SK-N-SH (cell line): ENCODE measurements at regions not wholly inside any gene's neighbourhood (a gene's known extent, or its start where the extent isn't known, plus 50 kb on each side); places are given as distances from the start of the nearest gene placed in this dataset.

Experiments used
- CTCF ChIA-PET: fragments of 300-600, 350-600 bp; formaldehyde crosslinking; extraction: SDS; loops from one replicate; lab custom pipeline; 2021; lab: Yijun Ruan, JAX
- POLR2A ChIA-PET: fragments of 350-600 bp; sonication (Branson Sonifier 250); formaldehyde crosslinking; extraction: SDS; loops from one replicate; lab custom pipeline; 2020; ENCODE audit warnings: antibody characterized with exemption, inconsistent platforms; lab: Yijun Ruan, JAX
- DNase-seq: peaks from one replicate; pipeline ENCODE4 v3.0.0; 2012
- H2AFZ ChIP-seq: fragments of 200-600 bp; sonication (generic); 2 replicates; pipeline ENCODE4 v1.8.1; 2016; ENCODE audit warnings: antibody characterized with exemption, mild to moderate bottlenecking, low read depth
- H3F3A ChIP-seq: fragments of 200-600 bp; sonication (generic); replicated peaks from 2 replicates; pipeline ENCODE3; 2016; ENCODE audit warnings: antibody characterized with exemption, mild to moderate bottlenecking; ENCODE audit not compliant: insufficient read depth
- H3K27ac ChIP-seq, 2 experiments: fragments of 200-500 bp in 1 of 2; fragments of 200-600 bp in 1 of 2; sonication (Bioruptor generic) in 1 of 2; sonication (generic), shearing (Covaris generic) in 1 of 2; 2 replicates each; pipeline versions ENCODE4 v1.5.1 to v1.6.1; 2014 to 2016; ENCODE audit warnings: low read depth in 2 of 2, inconsistent platforms in 1 of 2, low read length in 1 of 2, mild to moderate bottlenecking in 1 of 2, mixed read lengths in 1 of 2
- H3K27me3 ChIP-seq: fragments of 200-600 bp; sonication (generic), shearing (Covaris generic); 2 replicates; pipeline ENCODE4 v1.6.1; 2016; ENCODE audit warnings: mixed run types; ENCODE audit not compliant: insufficient read depth
- H3K36me3 ChIP-seq, 2 experiments: fragments of 200-500 bp in 1 of 2; fragments of 200-600 bp in 1 of 2; sonication (Bioruptor generic) in 1 of 2; sonication (generic) in 1 of 2; replicated peaks in 1 of 2; 2 replicates each; pipeline versions ENCODE3 to v1.5.1; 2014 to 2016; ENCODE audit warnings: low read length in 1 of 2, mild to moderate bottlenecking in 1 of 2; ENCODE audit not compliant: insufficient read depth in 2 of 2, control insufficient read depth in 1 of 2
- H3K4me1 ChIP-seq, 2 experiments: fragments of 200-500 bp in 1 of 2; fragments of 200-600 bp in 1 of 2; sonication (Bioruptor generic) in 1 of 2; sonication (generic), shearing (Covaris generic) in 1 of 2; 2 replicates each; pipeline versions ENCODE4 v1.5.1 to v1.6.1; 2014 to 2016; ENCODE audit warnings: low read depth in 1 of 2, low read length in 1 of 2, mixed run types in 1 of 2; ENCODE audit not compliant: insufficient read depth in 2 of 2, control insufficient read depth in 1 of 2
- H3K4me2 ChIP-seq: fragments of 200-600 bp; sonication (generic), shearing (Covaris generic); 2 replicates; pipeline ENCODE4 v1.6.1; 2017; ENCODE audit warnings: mixed run types
- H3K4me3 ChIP-seq, 2 experiments: fragments of 200-500 bp in 1 of 2; fragments of 200-600 bp in 1 of 2; sonication (Bioruptor generic) in 1 of 2; sonication (generic), shearing (Covaris generic) in 1 of 2; 2 replicates each; pipeline versions ENCODE4 v1.5.1 to v1.8.1; 2014 to 2016; ENCODE audit warnings: low read depth in 2 of 2, inconsistent platforms in 1 of 2, low read length in 1 of 2, mild to moderate bottlenecking in 1 of 2, mixed read lengths in 1 of 2, moderate library complexity in 1 of 2
- H3K79me2 ChIP-seq: fragments of 200-600 bp; sonication (generic); 2 replicates; pipeline ENCODE4 v1.8.1; 2017; ENCODE audit warnings: mild to moderate bottlenecking; ENCODE audit not compliant: insufficient read depth
- H3K9ac ChIP-seq: fragments of 200-600 bp; sonication (generic); 2 replicates; pipeline ENCODE4 v1.6.1; 2017; ENCODE audit warnings: mixed run types
- H3K9me2 ChIP-seq: fragments of 200-600 bp; sonication (generic); 2 replicates; pipeline ENCODE4 v1.6.1; 2017; ENCODE audit warnings: mixed run types
- H3K9me3 ChIP-seq: fragments of 200-600 bp; sonication (generic); 2 replicates; pipeline ENCODE4 v1.6.1; 2017; ENCODE audit warnings: mixed run types, mild to moderate bottlenecking, moderate library complexity
- H4K20me1 ChIP-seq: fragments of 200-600 bp; sonication (generic); 2 replicates; pipeline ENCODE4 v1.6.1; 2017; ENCODE audit warnings: mild to moderate bottlenecking, mixed run types; ENCODE audit not compliant: insufficient read depth
- CHD2 ChIP-seq: fragments of 150-350 bp; IDR thresholded peaks from 2 replicates; pipeline ENCODE4 v1.6.1; 2018; ENCODE audit warnings: low read length; ENCODE audit not compliant: partially characterized antibody
- CTCF ChIP-seq: fragments of 200-600 bp; sonication (generic); IDR thresholded peaks from 2 replicates; pipeline ENCODE4 v1.6.1; 2017; ENCODE audit warnings: antibody characterized with exemption, mild to moderate bottlenecking, moderate library complexity
- ELF1 ChIP-seq: IDR thresholded peaks from 2 replicates; pipeline ENCODE4 v1.4.0; 2012
- EP300 ChIP-seq, 2 experiments: IDR thresholded peaks; 2 replicates each; pipeline versions ENCODE4 v1.4.0 to v1.6.1; 2012; ENCODE audit warnings: borderline replicate concordance in 1 of 2, low read depth in 1 of 2, low read length in 1 of 2
- FOSL2 ChIP-seq: IDR thresholded peaks from 2 replicates; pipeline ENCODE4 v1.4.0; 2012; ENCODE audit warnings: low read depth, mild to moderate bottlenecking, moderate library complexity, borderline replicate concordance
- FOXJ3 ChIP-seq: sonication (generic); formaldehyde crosslinking; IDR thresholded peaks from 2 replicates; pipeline ENCODE4 v1.5.1; 2020; ENCODE audit warnings: mild to moderate bottlenecking, missing genetic modification reagents
- FOXM1 ChIP-seq: IDR thresholded peaks from 2 replicates; pipeline ENCODE4 v1.4.0; 2012; ENCODE audit warnings: low read depth, mild to moderate bottlenecking
- GABPA ChIP-seq: IDR thresholded peaks from 2 replicates; pipeline ENCODE4 v1.4.0; 2012; ENCODE audit warnings: low read depth, mild to moderate bottlenecking
- IRF3 ChIP-seq: fragments of 150-350 bp; IDR thresholded peaks from 2 replicates; pipeline ENCODE4 v1.6.1; 2016; ENCODE audit warnings: mild to moderate bottlenecking, low read depth, low read length
- JUND ChIP-seq: IDR thresholded peaks from 2 replicates; pipeline ENCODE4 v1.4.0; 2012
- MAX ChIP-seq: IDR thresholded peaks from 2 replicates; pipeline ENCODE4 v1.4.0; 2012; ENCODE audit warnings: low read depth
- MEF2A ChIP-seq: IDR thresholded peaks from 2 replicates; pipeline ENCODE4 v1.4.0; 2012; ENCODE audit warnings: low read depth, borderline replicate concordance
- NFIC ChIP-seq: IDR thresholded peaks from 2 replicates; pipeline ENCODE4 v1.4.0; 2012; ENCODE audit warnings: borderline replicate concordance
- NRF1 ChIP-seq: IDR thresholded peaks from 2 replicates; pipeline ENCODE4 v1.6.1; 2012; ENCODE audit warnings: low read depth, mild to moderate bottlenecking, low read length
- PBX3 ChIP-seq: IDR thresholded peaks from 2 replicates; pipeline ENCODE4; 2012
- POLR2AphosphoS5 ChIP-seq: IDR thresholded peaks from 2 replicates; pipeline ENCODE4 v1.6.1; 2012; ENCODE audit warnings: low read depth, low read length
- RAD21 ChIP-seq: IDR thresholded peaks from 2 replicates; pipeline ENCODE4 v1.6.1; 2012; ENCODE audit warnings: mild to moderate bottlenecking, low read length
- RCOR1 ChIP-seq: fragments of 150-350 bp; IDR thresholded peaks from 2 replicates; pipeline ENCODE4 v1.6.1; 2017; ENCODE audit warnings: antibody characterized with exemption, low read length
- REST ChIP-seq: IDR thresholded peaks from 2 replicates; pipeline ENCODE4 v1.6.1; 2012; ENCODE audit warnings: mild to moderate bottlenecking, low read depth, low read length, moderate library complexity
- RFX5 ChIP-seq: IDR thresholded peaks from 2 replicates; pipeline ENCODE4 v1.6.1; 2012; ENCODE audit warnings: mild to moderate bottlenecking, improper control_type of control experiment, low read length
- SIN3A ChIP-seq: IDR thresholded peaks from 2 replicates; pipeline ENCODE4 v1.6.1; 2012; ENCODE audit warnings: low read depth, mild to moderate bottlenecking, low read length, moderate library complexity, borderline replicate concordance
- SMC3 ChIP-seq: IDR thresholded peaks from 2 replicates; pipeline ENCODE4 v1.6.1; 2012; ENCODE audit warnings: low read depth, low read length, improper control_type of control experiment
- TCF12 ChIP-seq: IDR thresholded peaks from 2 replicates; pipeline ENCODE4 v1.4.0; 2012
- TEAD4 ChIP-seq: IDR thresholded peaks from 2 replicates; pipeline ENCODE4 v1.4.0; 2012; ENCODE audit warnings: mild to moderate bottlenecking, borderline replicate concordance; ENCODE audit not compliant: insufficient read depth
- USF1 ChIP-seq: IDR thresholded peaks from 2 replicates; pipeline ENCODE4 v1.4.0; 2012; ENCODE audit warnings: low read depth, borderline replicate concordance
- USF2 ChIP-seq: fragments of 150-350 bp; IDR thresholded peaks from 2 replicates; pipeline ENCODE4 v1.6.1; 2017; ENCODE audit warnings: antibody characterized with exemption, low read length, low read depth, borderline replicate concordance
- WGBS: methylation state at CpG from one replicate; pipeline ENCODE4 v1.1.6; 2017; ENCODE audit warnings: low lambda C conversion rate; 5-methylcytosine and 5-hydroxymethylcytosine counted together

GRCh38 chr10:34908481-34908880 is 93.4 kb upstream of the PARD3 start:
- H3K9ac ChIP-seq = no peak overlapping the region
- no peaks in the 10 kb centered on the region for H4K20me1 ChIP-seq
- H3K79me2 ChIP-seq = no peaks in the 10 kb centered on the region
- peak overlapping the region; percentile 44; the same call in 1 of the 2 replicates for H2AFZ ChIP-seq
- H3F3A ChIP-seq = peaks cover 16% of the 10 kb centered on the region
- 4% methylated on average over 5 of the region's 5 CpGs for WGBS
- H3K27ac ChIP-seq = peak overlapping the region; percentile 68 to 72; a peak in 3 of 4 replicates
- DNase-seq = peak; percentile 44
- ChIA-PET CTCF (interaction anchor here (0.7 kb wide), 1 partner anchor 1087 kb away, joined by 3 read pairs; no protein-coding TSS in a partner anchor), POLR2A (no interaction called here)
- no peaks in the 10 kb centered on the region for H3K27me3 ChIP-seq
- peak overlapping the region; percentile 58; the same call in 1 of the 2 replicates for H3K4me2 ChIP-seq
- H3K36me3 ChIP-seq = no peaks in the 10 kb centered on the region
- H3K4me3 ChIP-seq = no peak overlapping the region; a peak in 1 of 4 replicates
- H3K9me2 ChIP-seq = no peaks in the 10 kb centered on the region
- peaks cover 13 to 19% of the 10 kb centered on the region in 2 experiments; a peak in 3 of 4 replicates for H3K4me1 ChIP-seq
- H3K9me3 ChIP-seq = no peaks in the 10 kb centered on the region
- TF ChIP-seq USF2 (no peak), EP300 (IDR thresholded peaks at IDR 0.05; ENCODE audit: borderline replicate concordance in 1 of 2, low read depth in 1 of 2, low read length in 1 of 2) (peak in 1 of 2 experiments; percentile 48; a peak in 1 of 4 replicates), JUND (peak; percentile 49; the same call in 1 of the 2 replicates), MAX (no peak), ELF1 (no peak), NFIC (peak; percentile 62; the same call in 1 of the 2 replicates), RAD21 (no peak), CHD2 (no peak), TCF12 (peak; percentile 96), POLR2AphosphoS5 (peak; percentile 65; the same call in 1 of the 2 replicates), MEF2A (no peak), FOSL2 (peak; percentile 80), RCOR1 (0 out of 2 replicates have a peak, but pooled peaks have one; percentile 28), FOXJ3 (CRISPR knock-in tag) (no peak), RFX5 (no peak), CTCF (no peak), FOXM1 (no peak), NRF1 (no peak), GABPA (no peak), SMC3 (no peak), USF1 (no peak), TEAD4 (peak; percentile 63; the same call in 1 of the 2 replicates), PBX3 (peak; percentile 46; the same call in 1 of the 2 replicates), SIN3A (no peak), REST (peak; percentile 48; the same call in 1 of the 2 replicates), IRF3 (no peak)
